ENCODE measurements at regions not wholly inside any gene's neighbourhood (a gene's known extent, or its start where the extent isn't known, plus 50 kb on each side); places are given as distances from the start of the nearest gene placed in this dataset.
A peak's percentile ranks its signal among the peaks of the same experiment; 100 is the strongest.

- TF ChIP-seq CTCF (IDR thresholded peaks at IDR 0.05; ENCODE audit: low read depth, low read length, missing control alignments), result no peak
- H3K4me3 ChIP-seq (replicated peaks; ENCODE audit: low read depth, low read length), result no peak overlapping the region
- no peak for DNase-seq (ENCODE audit: extremely low read depth, low read depth)
Observed at GRCh38 chr2:151002959-151003600, 258.6 kb downstream of the RBM43 start.

GRCh38 chr2:150997702-150998440 lies 263.8 kb downstream of the RBM43 start:
- no peak overlapping the region for H3K4me3 ChIP-seq (replicated peaks; ENCODE audit: low read depth, low read length)
- no peak for TF ChIP-seq CTCF (IDR thresholded peaks at IDR 0.05; ENCODE audit: low read depth, low read length, missing control alignments)
- DNase-seq (ENCODE audit: extremely low read depth, low read depth), result peak; percentile 67

GRCh38 chr2:150997066-150997465 lies 264.6 kb downstream of the RBM43 start:
- peak; percentile 82 for DNase-seq (ENCODE audit: extremely low read depth, low read depth)
- TF ChIP-seq CTCF (IDR thresholded peaks at IDR 0.05; ENCODE audit: low read depth, low read length, missing control alignments), result no peak
- H3K4me3 ChIP-seq (replicated peaks; ENCODE audit: low read depth, low read length), result no peak overlapping the region

- no peak for TF ChIP-seq CTCF (IDR thresholded peaks at IDR 0.05; ENCODE audit: low read depth, low read length, missing control alignments)
- H3K4me3 ChIP-seq (replicated peaks; ENCODE audit: low read depth, low read length), result no peak overlapping the region
- DNase-seq (ENCODE audit: extremely low read depth, low read depth), result no peak
Observed at GRCh38 chr2:150994076-150994475, 267.6 kb downstream of the RBM43 start.

GRCh38 chr2:150989969-150990368 lies 271.7 kb downstream of the RBM43 start:
- TF ChIP-seq CTCF (IDR thresholded peaks at IDR 0.05; ENCODE audit: low read depth, low read length, missing control alignments), result no peak
- DNase-seq (ENCODE audit: extremely low read depth, low read depth), result no peak
- H3K4me3 ChIP-seq (replicated peaks; ENCODE audit: low read depth, low read length), result no peak overlapping the region

DNA sequence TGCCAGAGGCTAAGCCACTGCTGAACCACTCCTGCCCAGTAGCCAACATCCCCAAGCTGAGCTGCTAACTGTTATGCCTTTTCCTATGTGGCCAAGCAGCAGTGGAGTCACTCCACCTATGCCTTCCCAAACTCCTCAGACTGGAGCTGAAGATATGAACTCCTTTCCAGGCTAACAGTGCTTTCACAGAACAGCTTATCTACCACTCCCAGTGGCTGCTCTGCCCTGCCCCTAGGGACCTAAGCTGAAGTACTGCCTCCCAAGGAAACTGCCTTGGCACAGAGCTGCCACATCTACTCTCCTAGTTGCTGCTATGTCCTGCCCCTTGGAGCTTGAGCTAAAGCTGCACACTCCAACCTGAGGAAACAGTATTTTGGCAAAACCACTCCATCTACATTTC lies 275.9 kb downstream of the RBM43 start:
- no peak for DNase-seq (ENCODE audit: extremely low read depth, low read depth)
- no peak overlapping the region for H3K4me3 ChIP-seq (replicated peaks; ENCODE audit: low read depth, low read length)
- no peak for TF ChIP-seq CTCF (IDR thresholded peaks at IDR 0.05; ENCODE audit: low read depth, low read length, missing control alignments)
